GM12892 (cell line): ENCODE measurements at regions not wholly inside any gene's neighbourhood (a gene's known extent, or its start where the extent isn't known, plus 50 kb on each side); places are given as distances from the start of the nearest gene placed in this dataset.

Experiments
- POLR2A ChIP-seq: IDR thresholded peaks from 2 replicates; pipeline ENCODE4 v1.6.1; 2011; ENCODE audit warnings: low read depth, low read length, control low read depth
- TAF1 ChIP-seq: IDR thresholded peaks from 2 replicates; pipeline ENCODE4 v1.6.1; 2011; ENCODE audit warnings: low read depth, mild to moderate bottlenecking, control low read depth, low read length, borderline replicate concordance

- TF ChIP-seq POLR2A (no peak), TAF1 (no peak)
These were observed 1494.7 kb upstream of the CDH8 start for GRCh38 chr16:63530974-63531373.
